Liver (tissue), 7 donors: ENCODE measurements at regions not wholly inside any gene's neighbourhood (a gene's known extent, or its start where the extent isn't known, plus 50 kb on each side); places are given as distances from the start of the nearest gene placed in this dataset.

Source experiments
- DNase-seq: peaks from one replicate; pipeline ENCODE4 v3.0.0-alpha.2; 2017; ENCODE audit warnings: low spot score
- H3K27ac ChIP-seq, 2 donors: one replicate each; pipeline ENCODE4 v1.7.0; 2013; ENCODE audit warnings: inconsistent platforms in 2 of 2, low read length in 2 of 2, control low read depth in 1 of 2, low read depth in 1 of 2, mild to moderate bottlenecking in 1 of 2
- H3K27me3 ChIP-seq, 4 donors: one replicate each; pipeline versions ENCODE4 v1.6.1 to v1.7.0; 2013; ENCODE audit warnings: low read length in 3 of 4, inconsistent platforms in 1 of 4, mild to moderate bottlenecking in 1 of 4, moderate library complexity in 1 of 4; ENCODE audit not compliant: control insufficient read depth in 4 of 4, insufficient read depth in 4 of 4
- H3K36me3 ChIP-seq, 4 donors: one replicate each; pipeline versions ENCODE4 v1.6.1 to v1.7.0; 2013; ENCODE audit warnings: low read length in 3 of 4, mild to moderate bottlenecking in 3 of 4, low read depth in 1 of 4, moderate library complexity in 1 of 4; ENCODE audit not compliant: control insufficient read depth in 4 of 4, insufficient read depth in 3 of 4
- H3K4me1 ChIP-seq, 4 donors: one replicate each; pipeline versions ENCODE4 v1.6.1 to v1.7.0; 2013; ENCODE audit warnings: low read length in 3 of 4, mild to moderate bottlenecking in 3 of 4, moderate library complexity in 1 of 4; ENCODE audit not compliant: control insufficient read depth in 4 of 4, insufficient read depth in 4 of 4
- H3K4me3 ChIP-seq, 3 donors: one replicate each; pipeline versions ENCODE4 v1.6.1 to v1.7.0; 2013; ENCODE audit warnings: low read length in 3 of 3, control low read depth in 1 of 3, low read depth in 1 of 3, mild to moderate bottlenecking in 1 of 3
- H3K9ac ChIP-seq, 2 donors: one replicate each; pipeline ENCODE4 v1.7.0; 2013; ENCODE audit warnings: low read length in 2 of 2, mild to moderate bottlenecking in 2 of 2, moderate library complexity in 2 of 2, control low read depth in 1 of 2, low read depth in 1 of 2
- H3K9me3 ChIP-seq, 4 donors: one replicate each; pipeline versions ENCODE4 v1.6.1 to v1.7.0; 2013; ENCODE audit warnings: low read length in 3 of 4; ENCODE audit not compliant: control insufficient read depth in 4 of 4
- ATF3 ChIP-seq: IDR thresholded peaks from 2 replicates; pipeline ENCODE4 v1.6.1; 2016; ENCODE audit warnings: antibody characterized with exemption
- EGR1 ChIP-seq, 2 donors: IDR thresholded peaks; 2 replicates each; pipeline ENCODE4 v1.6.1; 2016 to 2018; ENCODE audit warnings: antibody characterized with exemption in 2 of 2, low read depth in 2 of 2
- FOXA1 ChIP-seq: IDR thresholded peaks from 2 replicates; pipeline ENCODE4 v1.6.1; 2016; ENCODE audit warnings: antibody characterized with exemption
- FOXA2 ChIP-seq: IDR thresholded peaks from 2 replicates; pipeline ENCODE4 v1.6.1; 2016; ENCODE audit warnings: antibody characterized with exemption
- GABPA ChIP-seq, 2 donors: IDR thresholded peaks in 1 of 2; conservative IDR thresholded peaks in 1 of 2; 2 replicates each; pipeline ENCODE4 v1.6.1; 2016; ENCODE audit warnings: antibody characterized with exemption in 2 of 2, mild to moderate bottlenecking in 1 of 2, moderate library complexity in 1 of 2
- HNF4A ChIP-seq, 2 donors: conservative IDR thresholded peaks; 2 replicates each; pipeline ENCODE4 v1.6.1; 2016; ENCODE audit warnings: antibody characterized with exemption in 2 of 2, mild to moderate bottlenecking in 2 of 2
- JUND ChIP-seq, 2 donors: IDR thresholded peaks; 2 replicates each; pipeline ENCODE4 v1.6.1; 2016; ENCODE audit warnings: antibody characterized with exemption in 2 of 2
- NR2F2 ChIP-seq: IDR thresholded peaks from 2 replicates; pipeline ENCODE4 v1.6.1; 2016; ENCODE audit warnings: antibody characterized with exemption
- RAD21 ChIP-seq, 2 donors: IDR thresholded peaks; 2 replicates each; pipeline ENCODE4 v1.6.1; 2016; ENCODE audit warnings: antibody characterized with exemption in 2 of 2, mild to moderate bottlenecking in 2 of 2
- TAF1 ChIP-seq: conservative IDR thresholded peaks from 2 replicates; pipeline ENCODE4 v1.6.1; 2016; ENCODE audit warnings: antibody characterized with exemption, mild to moderate bottlenecking
- YY1 ChIP-seq: IDR thresholded peaks from 2 replicates; pipeline ENCODE4 v1.6.1; 2016; ENCODE audit warnings: antibody characterized with exemption, mild to moderate bottlenecking
- WGBS: extraction: QIAGEN DNeasy Blood & Tissue Kit; methylation state at CpG from one replicate; pipeline ENCODE4 v1.1.7; 2013; 5-methylcytosine and 5-hydroxymethylcytosine counted together
- TF ChIP-seq, protein P1 (sequence below): IDR thresholded peaks from 2 replicates; pipeline ENCODE4 v1.6.1; 2016; ENCODE audit warnings: antibody characterized with exemption, mild to moderate bottlenecking
- TF ChIP-seq, protein P2 (sequence below): IDR thresholded peaks from 2 replicates; pipeline ENCODE4 v1.6.1; 2016; ENCODE audit warnings: antibody characterized with exemption
- TF ChIP-seq, protein P3 (sequence below): IDR thresholded peaks from 2 replicates; pipeline ENCODE4 v1.6.1; 2016; ENCODE audit warnings: antibody characterized with exemption
- donor health status: healthy.
- donor health status: healthy.
- donor health status: healthy.
- donor health status: healthy.

DNA sequence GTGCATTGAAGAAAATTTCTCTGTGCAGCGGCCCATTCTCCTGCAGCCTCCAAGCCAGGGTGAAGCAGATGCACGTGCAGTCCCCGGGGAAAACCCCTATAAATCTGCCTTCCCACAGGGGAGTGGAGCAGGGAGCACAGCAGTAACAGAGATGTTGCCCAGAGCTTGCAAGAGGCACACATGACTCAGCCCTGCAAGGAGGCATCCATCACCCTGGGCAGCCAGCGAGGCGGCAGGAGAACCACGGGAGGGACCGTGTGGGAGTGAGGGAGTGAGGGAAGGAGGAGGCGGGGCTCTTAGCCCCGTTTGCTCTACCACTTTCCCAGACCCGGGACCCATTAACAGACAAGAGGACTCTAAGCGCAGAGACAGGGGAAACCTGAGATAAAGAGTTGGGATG is 96.2 kb upstream of the ARAP3 start:
- no peaks in the 10 kb centered on the region for H3K4me1 ChIP-seq
- no peak for TF ChIP-seq ATF3
- TF ChIP-seq JUND (IDR thresholded peaks at IDR 0.05): no peak
- TF ChIP-seq HNF4A (conservative IDR thresholded peaks at IDR 0.05): no peak
- TF ChIP-seq NR2F2: no peak
- TF ChIP-seq GABPA (IDR thresholded peaks at IDR 0.05 in 1 of 2, conservative IDR thresholded peaks at IDR 0.05 in 1 of 2): no peak
- TF ChIP-seq, protein P1, sequence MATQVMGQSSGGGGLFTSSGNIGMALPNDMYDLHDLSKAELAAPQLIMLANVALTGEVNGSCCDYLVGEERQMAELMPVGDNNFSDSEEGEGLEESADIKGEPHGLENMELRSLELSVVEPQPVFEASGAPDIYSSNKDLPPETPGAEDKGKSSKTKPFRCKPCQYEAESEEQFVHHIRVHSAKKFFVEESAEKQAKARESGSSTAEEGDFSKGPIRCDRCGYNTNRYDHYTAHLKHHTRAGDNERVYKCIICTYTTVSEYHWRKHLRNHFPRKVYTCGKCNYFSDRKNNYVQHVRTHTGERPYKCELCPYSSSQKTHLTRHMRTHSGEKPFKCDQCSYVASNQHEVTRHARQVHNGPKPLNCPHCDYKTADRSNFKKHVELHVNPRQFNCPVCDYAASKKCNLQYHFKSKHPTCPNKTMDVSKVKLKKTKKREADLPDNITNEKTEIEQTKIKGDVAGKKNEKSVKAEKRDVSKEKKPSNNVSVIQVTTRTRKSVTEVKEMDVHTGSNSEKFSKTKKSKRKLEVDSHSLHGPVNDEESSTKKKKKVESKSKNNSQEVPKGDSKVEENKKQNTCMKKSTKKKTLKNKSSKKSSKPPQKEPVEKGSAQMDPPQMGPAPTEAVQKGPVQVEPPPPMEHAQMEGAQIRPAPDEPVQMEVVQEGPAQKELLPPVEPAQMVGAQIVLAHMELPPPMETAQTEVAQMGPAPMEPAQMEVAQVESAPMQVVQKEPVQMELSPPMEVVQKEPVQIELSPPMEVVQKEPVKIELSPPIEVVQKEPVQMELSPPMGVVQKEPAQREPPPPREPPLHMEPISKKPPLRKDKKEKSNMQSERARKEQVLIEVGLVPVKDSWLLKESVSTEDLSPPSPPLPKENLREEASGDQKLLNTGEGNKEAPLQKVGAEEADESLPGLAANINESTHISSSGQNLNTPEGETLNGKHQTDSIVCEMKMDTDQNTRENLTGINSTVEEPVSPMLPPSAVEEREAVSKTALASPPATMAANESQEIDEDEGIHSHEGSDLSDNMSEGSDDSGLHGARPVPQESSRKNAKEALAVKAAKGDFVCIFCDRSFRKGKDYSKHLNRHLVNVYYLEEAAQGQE: no peak
- TF ChIP-seq, protein P2, sequence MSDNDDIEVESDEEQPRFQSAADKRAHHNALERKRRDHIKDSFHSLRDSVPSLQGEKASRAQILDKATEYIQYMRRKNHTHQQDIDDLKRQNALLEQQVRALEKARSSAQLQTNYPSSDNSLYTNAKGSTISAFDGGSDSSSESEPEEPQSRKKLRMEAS: no peak
- no peak for TF ChIP-seq EGR1 (IDR thresholded peaks at IDR 0.05; ENCODE audit: low read depth in 2 of 2)
- TF ChIP-seq FOXA2: no peak
- WGBS: 71% methylated on average over 11 of the region's 11 CpGs
- H3K9me3 ChIP-seq: no peaks in the 10 kb centered on the region
- no peak overlapping the region for H3K4me3 ChIP-seq
- no peak overlapping the region for H3K27ac ChIP-seq
- DNase-seq: no peak
- H3K36me3 ChIP-seq: no peaks in the 10 kb centered on the region
- H3K9ac ChIP-seq: no peak overlapping the region
- no peaks in the 10 kb centered on the region for H3K27me3 ChIP-seq

- Histone ChIP-seq H3K4me3 (no peak overlapping the region), H3K9me3 (no peaks in the 10 kb centered on the region), H3K4me1 (no peaks in the 10 kb centered on the region), H3K27me3 (no peaks in the 10 kb centered on the region), H3K9ac (no peak overlapping the region), H3K36me3 (no peaks in the 10 kb centered on the region), H3K27ac (no peak overlapping the region)
- no peak for DNase-seq
- 92% methylated on average over 2 of the region's 2 CpGs for WGBS
- no peak for TF ChIP-seq HNF4A (conservative IDR thresholded peaks at IDR 0.05)
- no peak for TF ChIP-seq FOXA2
- TF ChIP-seq ATF3: no peak
- TF ChIP-seq, protein P3, sequence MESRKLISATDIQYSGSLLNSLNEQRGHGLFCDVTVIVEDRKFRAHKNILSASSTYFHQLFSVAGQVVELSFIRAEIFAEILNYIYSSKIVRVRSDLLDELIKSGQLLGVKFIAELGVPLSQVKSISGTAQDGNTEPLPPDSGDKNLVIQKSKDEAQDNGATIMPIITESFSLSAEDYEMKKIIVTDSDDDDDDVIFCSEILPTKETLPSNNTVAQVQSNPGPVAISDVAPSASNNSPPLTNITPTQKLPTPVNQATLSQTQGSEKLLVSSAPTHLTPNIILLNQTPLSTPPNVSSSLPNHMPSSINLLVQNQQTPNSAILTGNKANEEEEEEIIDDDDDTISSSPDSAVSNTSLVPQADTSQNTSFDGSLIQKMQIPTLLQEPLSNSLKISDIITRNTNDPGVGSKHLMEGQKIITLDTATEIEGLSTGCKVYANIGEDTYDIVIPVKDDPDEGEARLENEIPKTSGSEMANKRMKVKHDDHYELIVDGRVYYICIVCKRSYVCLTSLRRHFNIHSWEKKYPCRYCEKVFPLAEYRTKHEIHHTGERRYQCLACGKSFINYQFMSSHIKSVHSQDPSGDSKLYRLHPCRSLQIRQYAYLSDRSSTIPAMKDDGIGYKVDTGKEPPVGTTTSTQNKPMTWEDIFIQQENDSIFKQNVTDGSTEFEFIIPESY: no peak
- TF ChIP-seq NR2F2: no peak
- TF ChIP-seq YY1: no peak
- TF ChIP-seq JUND (IDR thresholded peaks at IDR 0.05): no peak
- TF ChIP-seq TAF1: no peak
- TF ChIP-seq, protein P2: no peak
- TF ChIP-seq RAD21 (IDR thresholded peaks at IDR 0.05): no peak
- TF ChIP-seq FOXA1: no peak
These were observed 95.7 kb upstream of the ARAP3 start for GRCh38 chr5:141777711-141778110.
